ENCODE measurements at regions not wholly inside any gene's neighbourhood (a gene's known extent, or its start where the extent isn't known, plus 50 kb on each side); places are given as distances from the start of the nearest gene placed in this dataset.

- FAIRE-seq, result no peak
- no peak for DNase-seq (ENCODE audit: low read depth in 1 of 2, low spot score in 2 of 2)
- Histone ChIP-seq H3K27ac (ENCODE audit: low read depth, low read length) (no peak overlapping the region), H2BK120ac (replicated peaks; ENCODE audit: low read depth, low read length) (no peak overlapping the region), H3K4me3 (ENCODE audit: extremely low read depth in 1 of 4, insufficient read depth in 2 of 4, low read depth in 3 of 4, low read length in 4 of 4) (no peak overlapping the region), H4K20me1 (replicated peaks in 1 of 2; ENCODE audit: control insufficient read depth in 1 of 2, insufficient read depth in 2 of 2, low read length in 2 of 2) (no peaks in the 10 kb centered on the region), H3K4me2 (ENCODE audit: insufficient read depth in 1 of 2, low read depth in 2 of 2, low read length in 2 of 2) (no peak overlapping the region), H4K5ac (ENCODE audit: insufficient read length, low read depth, low read length) (no peak overlapping the region), H3K23me2 (ENCODE audit: low read depth, low read length) (no peaks in the 10 kb centered on the region; the same call in 1 of the 2 replicates), H4K8ac (ENCODE audit: extremely low read depth, insufficient read depth, low read length) (no peak overlapping the region), H3K27me3 (replicated peaks in 1 of 4; ENCODE audit: control insufficient read depth in 3 of 4, extremely low read depth in 1 of 4, insufficient read depth in 3 of 4, low read length in 3 of 4) (no peaks in the 10 kb centered on the region), H3K4me1 (replicated peaks in 1 of 4; ENCODE audit: control insufficient read depth in 3 of 4, insufficient read depth in 4 of 4, low read length in 3 of 4) (no peaks in the 10 kb centered on the region), H3K79me2 (ENCODE audit: control insufficient read depth in 1 of 2, insufficient read depth in 2 of 2, low read length in 2 of 2) (no peaks in the 10 kb centered on the region), H3K18ac (ENCODE audit: extremely low read depth, low read length) (no peak overlapping the region), H3K9me3 (ENCODE audit: insufficient read depth in 2 of 2, low read depth in 1 of 2, low read length in 1 of 2) (no peaks in the 10 kb centered on the region), H3K23ac (ENCODE audit: insufficient read length) (no peak overlapping the region), H2BK15ac (ENCODE audit: low read length) (no peak overlapping the region), H2AFZ (ENCODE audit: low read length) (no peak overlapping the region), H3K4ac (replicated peaks; ENCODE audit: insufficient read length, low read depth, low read length) (no peak overlapping the region), H3K36me3 (ENCODE audit: control insufficient read depth in 2 of 4, insufficient read depth in 4 of 4, low read length in 3 of 4) (no peaks in the 10 kb centered on the region), H2BK12ac (ENCODE audit: low read depth, low read length) (no peak overlapping the region), H2AK5ac (ENCODE audit: low read depth, low read length) (no peak overlapping the region), H3K9ac (replicated peaks in 1 of 4; ENCODE audit: extremely low read depth in 1 of 4, low read depth in 3 of 4, low read length in 3 of 4) (no peak overlapping the region), H3K56ac (replicated peaks; ENCODE audit: insufficient read length, low read depth, low read length) (no peak overlapping the region), H3K79me1 (ENCODE audit: low read depth, low read length) (no peaks in the 10 kb centered on the region), H2BK20ac (ENCODE audit: low read length) (no peak overlapping the region), H4K91ac (replicated peaks; ENCODE audit: insufficient read length, low read length) (no peak overlapping the region), H3K14ac (ENCODE audit: insufficient read length) (no peak overlapping the region), H2BK5ac (ENCODE audit: low read depth, low read length) (no peak overlapping the region)
- ChIA-PET CTCF (ENCODE audit: partially characterized antibody) (interaction anchor here (0.9 to 1.0 kb wide), 2 partner anchors 42 to 65 kb away, joined by 3 read pairs; no protein-coding TSS in a partner anchor), POLR2A (ENCODE audit: partially characterized antibody) (no interaction called here)
- 98% methylated on average over 4 of the region's 4 CpGs; no CpG with 5 or more reads in 1 of the 2 experiments for WGBS, 2 experiments (ENCODE audit: extremely low coverage in 1 of 2, insufficient coverage in 1 of 2, insufficient read length in 1 of 2, insufficient replicate concordance in 2 of 2, low coverage in 1 of 2, low lambda C conversion rate in 2 of 2, missing lambda C conversion rate in 1 of 2)
- TF ChIP-seq SP4 (IDR thresholded peaks at IDR 0.05; ENCODE audit: low read length) (no peak), EZH2 (IDR thresholded peaks at IDR 0.05; ENCODE audit: low read depth, low read length, severe bottlenecking) (no peak), RFX5 (IDR thresholded peaks at IDR 0.05; ENCODE audit: borderline replicate concordance, low read depth, low read length) (no peak), KDM1A (IDR thresholded peaks at IDR 0.05; ENCODE audit: borderline replicate concordance, low read length) (no peak), JUN (IDR thresholded peaks at IDR 0.05; ENCODE audit: low read depth, low read length) (no peak), SP1 (IDR thresholded peaks at IDR 0.05; ENCODE audit: low read depth, low read length) (no peak), HDAC6 (IDR thresholded peaks at IDR 0.05; ENCODE audit: low read depth, low read length) (no peak), SIX5 (IDR thresholded peaks at IDR 0.05; ENCODE audit: low read depth, low read length) (no peak), SIRT6 (IDR thresholded peaks at IDR 0.05; ENCODE audit: low read length) (no peak), CBX8 (IDR thresholded peaks at IDR 0.05; ENCODE audit: borderline replicate concordance, low read depth, low read length) (no peak), BRCA1 (IDR thresholded peaks at IDR 0.05; ENCODE audit: low read depth, low read length) (no peak), SP2 (IDR thresholded peaks at IDR 0.05; ENCODE audit: low read length) (no peak), NRF1 (IDR thresholded peaks at IDR 0.05; ENCODE audit: low read depth, low read length) (no peak), CHD1 (IDR thresholded peaks at IDR 0.05; ENCODE audit: low read depth, low read length) (no peak), BACH1 (IDR thresholded peaks at IDR 0.05; ENCODE audit: low read length) (no peak), MAFK (IDR thresholded peaks at IDR 0.05; ENCODE audit: low read depth, low read length) (no peak), ATF3 (IDR thresholded peaks at IDR 0.05; ENCODE audit: insufficient read depth, low read depth, low read length) (no peak)
Measured at GRCh38 chr2:59233920-59234319, 992.8 kb upstream of the FANCL start.
